CD14-positive monocyte (primary cell): ENCODE measurements at regions not wholly inside any gene's neighbourhood (a gene's known extent, or its start where the extent isn't known, plus 50 kb on each side); places are given as distances from the start of the nearest gene placed in this dataset.
"Not testable (repeated sequence)": the region's sequence is repeated elsewhere in the genome, so short reads cannot be mapped to it uniquely, and the experiment has no call there.

ENCODE experiments used
- DNase-seq, 3 donors: peaks; one replicate each; pipeline ENCODE4 v3.0.0-alpha.2; 2011 to 2022
- H2AFZ ChIP-seq: 2 replicates; pipeline ENCODE4 v1.6.0; 2012; ENCODE audit warnings: mild to moderate bottlenecking, low read depth, low read length, inconsistent platforms; ENCODE audit not compliant: insufficient read depth, poor library complexity, severe bottlenecking
- H3K27ac ChIP-seq, 2 donors: 1 replicate in 1 of 2; 2 replicates in 1 of 2; pipeline ENCODE4 v1.5.1; 2012 to 2013; ENCODE audit warnings: low read length in 2 of 2, control low read depth in 1 of 2, inconsistent platforms in 1 of 2, low read depth in 1 of 2, mild to moderate bottlenecking in 1 of 2
- H3K27me3 ChIP-seq, 2 donors: one replicate each; pipeline versions ENCODE4 v1.6.0 to v1.6.1; 2011 to 2013; ENCODE audit warnings: low read length in 2 of 2; ENCODE audit not compliant: control insufficient read depth in 2 of 2, insufficient read depth in 2 of 2
- H3K36me3 ChIP-seq, 2 donors: replicated peaks in 1 of 2; 1 replicate in 1 of 2; 2 replicates in 1 of 2; pipeline versions ENCODE4 v1.5.1 to v1.6.1; 2012 to 2013; ENCODE audit warnings: low read length in 2 of 2, control low read depth in 1 of 2, inconsistent platforms in 1 of 2, mild to moderate bottlenecking in 1 of 2; ENCODE audit not compliant: insufficient read depth in 2 of 2, control insufficient read depth in 1 of 2
- H3K4me1 ChIP-seq, 2 donors: 1 replicate in 1 of 2; 2 replicates in 1 of 2; pipeline versions ENCODE4 v1.5.1 to v1.6.1; 2012 to 2013; ENCODE audit warnings: low read length in 2 of 2, control low read depth in 1 of 2, inconsistent platforms in 1 of 2, mild to moderate bottlenecking in 1 of 2, moderate library complexity in 1 of 2; ENCODE audit not compliant: insufficient read depth in 2 of 2, control insufficient read depth in 1 of 2
- H3K4me2 ChIP-seq: replicated peaks from 2 replicates; pipeline ENCODE3; 2012; ENCODE audit warnings: low read length, moderate library complexity, mild to moderate bottlenecking; ENCODE audit not compliant: poor library complexity, severe bottlenecking; ENCODE audit errors: extremely low read depth
- H3K4me3 ChIP-seq, 3 experiments: fragments of 200-600 bp in 1 of 3; sonication (generic) in 1 of 3; replicated peaks in 1 of 3; 1 replicate in 2 of 3; 2 replicates in 1 of 3; pipeline ENCODE4 v1.5.1; 2011 to 2013; ENCODE audit warnings: low read length in 3 of 3, mild to moderate bottlenecking in 3 of 3, control low read depth in 2 of 3, low read depth in 2 of 3, inconsistent platforms in 1 of 3, moderate library complexity in 1 of 3
- H3K79me2 ChIP-seq: 2 replicates; pipeline ENCODE4 v1.6.0; 2012; ENCODE audit warnings: mild to moderate bottlenecking, control low read depth, inconsistent platforms, low read length, moderate library complexity; ENCODE audit not compliant: insufficient read depth
- H3K9ac ChIP-seq: 2 replicates; pipeline ENCODE4 v1.6.0; 2017; ENCODE audit warnings: low read length, mild to moderate bottlenecking; ENCODE audit not compliant: insufficient read depth, poor library complexity, severe bottlenecking
- H3K9me3 ChIP-seq, 2 donors: replicated peaks in 1 of 2; 1 replicate in 1 of 2; 2 replicates in 1 of 2; pipeline versions ENCODE4 v1.5.1 to v1.6.1; 2012 to 2013; ENCODE audit warnings: low read length in 2 of 2, control low read depth in 1 of 2; ENCODE audit not compliant: control insufficient read depth in 1 of 2, insufficient read depth in 1 of 2
- H4K20me1 ChIP-seq: 2 replicates; pipeline ENCODE4 v1.6.0; 2012; ENCODE audit warnings: mild to moderate bottlenecking, low read length, control low read depth, moderate library complexity; ENCODE audit not compliant: insufficient read depth
- H3K27ac Mint-ChIP-seq, 7 donors: one replicate each; pipeline ENCODE4 v1.8.0; 2020; ENCODE audit warnings: mild to moderate bottlenecking in 7 of 7, mixed read lengths in 7 of 7, moderate library complexity in 6 of 7, inconsistent platforms in 2 of 7
- H3K27me3 Mint-ChIP-seq, 3 donors: one replicate each; pipeline ENCODE4 v1.8.0; 2021 to 2022; ENCODE audit warnings: low read depth in 3 of 3, mild to moderate bottlenecking in 3 of 3, mixed read lengths in 3 of 3, moderate library complexity in 3 of 3, inconsistent platforms in 1 of 3
- H3K36me3 Mint-ChIP-seq, 2 donors: one replicate each; pipeline ENCODE4 v1.8.0; 2020; ENCODE audit warnings: mixed read lengths in 2 of 2, inconsistent platforms in 1 of 2, mild to moderate bottlenecking in 1 of 2
- H3K4me1 Mint-ChIP-seq: one replicate; pipeline ENCODE4 v1.8.0; 2020; ENCODE audit warnings: mild to moderate bottlenecking, mixed read lengths
- H3K4me3 Mint-ChIP-seq, 2 donors: one replicate each; pipeline ENCODE4 v1.8.0; 2020; ENCODE audit warnings: mild to moderate bottlenecking in 2 of 2, mixed read lengths in 2 of 2, moderate library complexity in 1 of 2
- H3K9me3 Mint-ChIP-seq, 7 donors: one replicate each; pipeline ENCODE4 v1.8.0; 2020 to 2022; ENCODE audit warnings: mixed read lengths in 7 of 7, mild to moderate bottlenecking in 6 of 7, moderate library complexity in 6 of 7, inconsistent platforms in 2 of 7
- WGBS: methylation state at CpG from one replicate; pipeline ENCODE4 v1.1.5; 2013; ENCODE audit warnings: missing lambda C conversion rate; ENCODE audit not compliant: insufficient coverage; 5-methylcytosine and 5-hydroxymethylcytosine counted together
- intact Hi-C, 2 donors: fragments of 100-400 bp; cut with micrococcal nuclease; formaldehyde crosslinking; loops; one replicate each; pipeline versions ENCODE4 v1.15.0 to v1.15.1; 2023

- H3K36me3 ChIP-seq, H3K4me3 Mint-ChIP-seq, H3K4me2 ChIP-seq, H3K4me1 ChIP-seq, H3K9me3 ChIP-seq, intact Hi-C loops, H3K27ac Mint-ChIP-seq, H3K9ac ChIP-seq, H3K4me1 Mint-ChIP-seq, DNase-seq, H3K9me3 Mint-ChIP-seq, H4K20me1 ChIP-seq, H3K27ac ChIP-seq, H3K4me3 ChIP-seq, H3K27me3 ChIP-seq, H2AFZ ChIP-seq, H3K27me3 Mint-ChIP-seq, H3K79me2 ChIP-seq, H3K36me3 Mint-ChIP-seq: not testable (repeated sequence)
- WGBS: no CpG with 5 or more reads among the region's 6 CpGs
These were observed 69.5 kb downstream of the NPIPA7 start for GRCh38 chr16:16448423-16448822.

GRCh38 chr16:16449712-16450237 is 70.8 kb downstream of the NPIPA7 start:
- H3K9me3 Mint-ChIP-seq, DNase-seq, H3K27ac ChIP-seq, H3K4me1 Mint-ChIP-seq, H2AFZ ChIP-seq, H3K9me3 ChIP-seq, H3K4me3 Mint-ChIP-seq, H3K27me3 Mint-ChIP-seq, H3K9ac ChIP-seq, H3K4me2 ChIP-seq, H3K27ac Mint-ChIP-seq, H3K36me3 ChIP-seq, H3K36me3 Mint-ChIP-seq, H3K4me1 ChIP-seq, H4K20me1 ChIP-seq, H3K27me3 ChIP-seq, intact Hi-C loops, H3K4me3 ChIP-seq, H3K79me2 ChIP-seq: not testable (repeated sequence)
- no CpG with 5 or more reads among the region's 4 CpGs for WGBS

DNA sequence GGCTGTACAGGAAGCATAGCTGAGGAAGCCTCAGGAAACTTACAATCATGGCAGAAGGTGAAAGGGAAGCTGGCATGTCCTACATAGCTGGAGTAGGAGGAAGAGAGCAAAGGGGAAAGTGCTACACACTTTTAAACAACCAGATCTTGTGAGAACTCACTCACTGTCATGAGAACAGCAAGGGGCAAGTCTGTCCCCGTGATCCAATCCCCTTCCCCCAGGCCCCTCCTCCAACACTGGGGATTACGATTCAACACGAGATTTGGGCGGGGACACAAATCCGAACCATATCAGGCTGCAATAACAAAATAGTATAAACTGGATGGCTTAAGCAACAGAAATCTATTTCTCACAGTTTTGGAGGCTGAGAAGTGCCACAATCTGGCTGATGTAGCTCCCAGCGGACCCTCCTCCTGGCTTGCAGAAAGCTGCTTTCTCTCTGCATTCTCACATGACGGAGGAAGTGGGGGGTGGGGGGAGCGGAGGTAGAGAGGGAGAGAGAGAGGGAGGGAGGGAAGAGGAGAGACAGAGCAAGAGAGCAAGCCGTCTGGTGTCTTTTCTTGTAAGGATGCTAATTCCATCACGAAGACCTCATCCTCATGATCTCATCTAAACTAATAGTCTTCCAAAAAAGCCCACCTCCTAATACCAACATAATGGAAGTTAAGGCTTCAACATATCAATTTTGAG is 72.9 kb downstream of the NPIPA7 start:
- H3K27ac ChIP-seq, H3K27me3 ChIP-seq, H3K4me1 ChIP-seq, H3K27me3 Mint-ChIP-seq, H3K36me3 ChIP-seq, intact Hi-C loops, DNase-seq, H3K79me2 ChIP-seq, H2AFZ ChIP-seq, H3K9me3 ChIP-seq, H3K27ac Mint-ChIP-seq, H4K20me1 ChIP-seq, H3K36me3 Mint-ChIP-seq, H3K9me3 Mint-ChIP-seq, H3K9ac ChIP-seq, H3K4me2 ChIP-seq, H3K4me1 Mint-ChIP-seq, H3K4me3 ChIP-seq, H3K4me3 Mint-ChIP-seq: not testable (repeated sequence)
- WGBS: no CpG with 5 or more reads among the region's 10 CpGs

DNA sequence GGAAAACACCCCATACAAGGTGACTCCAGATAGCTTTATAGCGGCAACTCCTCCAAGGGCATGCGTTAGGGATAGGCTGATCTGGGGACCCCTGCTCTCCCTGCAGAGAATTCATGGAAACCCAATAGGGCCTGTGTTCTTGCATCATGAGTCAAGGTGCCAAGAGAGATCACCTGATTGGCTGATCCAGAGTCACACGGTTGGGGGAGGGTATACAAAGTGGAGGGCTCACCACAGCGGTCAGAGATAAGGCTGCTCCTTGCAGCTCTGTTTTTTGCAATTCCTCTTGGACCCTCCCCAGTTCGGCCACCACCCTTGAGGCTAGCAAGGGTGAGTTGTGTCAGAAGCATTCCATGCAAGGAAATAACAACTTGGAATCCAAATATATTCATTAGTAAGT is 79.6 kb downstream of the NPIPA7 start:
- H3K9me3 Mint-ChIP-seq, H3K4me1 ChIP-seq, H3K4me1 Mint-ChIP-seq, intact Hi-C loops, DNase-seq, H3K9ac ChIP-seq, H3K36me3 ChIP-seq, H3K27me3 Mint-ChIP-seq, H3K36me3 Mint-ChIP-seq, H4K20me1 ChIP-seq, H3K4me2 ChIP-seq, H3K27me3 ChIP-seq, H3K27ac ChIP-seq, H3K4me3 Mint-ChIP-seq, H3K4me3 ChIP-seq, H3K27ac Mint-ChIP-seq, H2AFZ ChIP-seq, H3K9me3 ChIP-seq, H3K79me2 ChIP-seq: not testable (repeated sequence)
- WGBS: no CpG with 5 or more reads among the region's 5 CpGs
